ENCODE measurements at regions not wholly inside any gene's neighbourhood (a gene's known extent, or its start where the extent isn't known, plus 50 kb on each side); places are given as distances from the start of the nearest gene placed in this dataset.
"Not testable (repeated sequence)": the region's sequence is repeated elsewhere in the genome, so short reads cannot be mapped to it uniquely, and the experiment has no call there.

GRCh38 chr5:90221951-90222350 lies 187.6 kb downstream of the CETN3 start:
- intact Hi-C loops (cut with micrococcal nuclease), result loop anchor here (1.0 kb wide), 1 partner anchor 43 kb away; no protein-coding TSS in a partner anchor
- no peak overlapping the region for H3K9ac ChIP-seq (ENCODE audit: low read length)
- DNase-seq (peak; percentile 96), ATAC-seq (peak; percentile 99)
- H3K79me2 ChIP-seq (ENCODE audit: low read length), result no peaks in the 10 kb centered on the region
- no peaks in the 10 kb centered on the region for H3K36me3 ChIP-seq (ENCODE audit: low read depth, low read length)
- no TSS peak for BruUV-seq (replicated peaks)
- H2AFZ ChIP-seq (ENCODE audit: low read length), result no peak overlapping the region
- H3K4me1 ChIP-seq (ENCODE audit: insufficient read depth, low read length), result peaks cover 27% of the 10 kb centered on the region
- no peaks in the 10 kb centered on the region for H3F3A ChIP-seq (ENCODE audit: low read length, unreplicated experiment)
- H3K27ac ChIP-seq (ENCODE audit: low read length), result peak overlapping the region; percentile 70
- H4K20me1 ChIP-seq (ENCODE audit: low read length), result no peaks in the 10 kb centered on the region
- peak overlapping the region; percentile 56 for H3K4me2 ChIP-seq (ENCODE audit: low read length)
- no peaks in the 10 kb centered on the region for H3K27me3 ChIP-seq (ENCODE audit: low read length)
- ChIA-PET POLR2A (ENCODE audit: unreplicated experiment) (no interaction called here), CTCF (no interaction called here)
- H3K9me3 ChIP-seq (ENCODE audit: low read length), result no peaks in the 10 kb centered on the region
- no peaks in the 10 kb centered on the region for H3K9me2 ChIP-seq (replicated peaks; ENCODE audit: low read length)
- no peak for TF ChIP-seq EZH2 (IDR thresholded peaks at IDR 0.05; ENCODE audit: low read length, unreplicated experiment)
- TF ChIP-seq EZH2phosphoT487 (IDR thresholded peaks at IDR 0.05; ENCODE audit: borderline replicate concordance, low read length), result no peak
- TF ChIP-seq CTCF (conservative IDR thresholded peaks at IDR 0.05; ENCODE audit: low read depth, low read length), result no peak
- H3K4me3 ChIP-seq (ENCODE audit: low read length), result no peak overlapping the region

- Histone ChIP-seq H3K9me2 (replicated peaks; ENCODE audit: low read length) (no peaks in the 10 kb centered on the region), H3K27me3 (ENCODE audit: low read length) (no peaks in the 10 kb centered on the region), H3K36me3 (ENCODE audit: low read depth, low read length) (no peaks in the 10 kb centered on the region), H3K27ac (ENCODE audit: low read length) (no peak overlapping the region), H3K4me1 (ENCODE audit: insufficient read depth, low read length) (peaks cover 27% of the 10 kb centered on the region), H3K9me3 (ENCODE audit: low read length) (no peaks in the 10 kb centered on the region), H3K79me2 (ENCODE audit: low read length) (no peaks in the 10 kb centered on the region), H3K4me3 (ENCODE audit: low read length) (no peak overlapping the region), H3K4me2 (ENCODE audit: low read length) (no peak overlapping the region), H2AFZ (ENCODE audit: low read length) (no peak overlapping the region), H3F3A (ENCODE audit: low read length, unreplicated experiment) (no peaks in the 10 kb centered on the region), H3K9ac (ENCODE audit: low read length) (no peak overlapping the region), H4K20me1 (ENCODE audit: low read length) (no peaks in the 10 kb centered on the region)
- no peak for TF ChIP-seq CTCF (conservative IDR thresholded peaks at IDR 0.05; ENCODE audit: low read depth, low read length)
- TF ChIP-seq EZH2phosphoT487 (IDR thresholded peaks at IDR 0.05; ENCODE audit: borderline replicate concordance, low read length), result no peak
- TF ChIP-seq EZH2 (IDR thresholded peaks at IDR 0.05; ENCODE audit: low read length, unreplicated experiment), result no peak
- DNase-seq, result no peak
- BruUV-seq (replicated peaks), result no TSS peak
- ATAC-seq, result no peak
- POLR2A ChIA-PET (ENCODE audit: unreplicated experiment), result no interaction called here
- CTCF ChIA-PET, result no interaction called here
- intact Hi-C loops (cut with micrococcal nuclease), result no loop called here
Observed at GRCh38 chr5:90220554-90220953, 189.0 kb downstream of the CETN3 start.

- Histone ChIP-seq H3F3A (ENCODE audit: low read length, unreplicated experiment) (no peaks in the 10 kb centered on the region), H3K9me2 (replicated peaks; ENCODE audit: low read length) (no peaks in the 10 kb centered on the region), H4K20me1 (ENCODE audit: low read length) (no peaks in the 10 kb centered on the region), H3K79me2 (ENCODE audit: low read length) (no peaks in the 10 kb centered on the region), H3K9ac (ENCODE audit: low read length) (no peak overlapping the region), H3K4me3 (ENCODE audit: low read length) (no peak overlapping the region), H3K4me2 (ENCODE audit: low read length) (no peak overlapping the region), H3K4me1 (ENCODE audit: insufficient read depth, low read length) (no peaks in the 10 kb centered on the region), H3K27me3 (ENCODE audit: low read length) (no peaks in the 10 kb centered on the region), H3K36me3 (ENCODE audit: low read depth, low read length) (no peaks in the 10 kb centered on the region), H2AFZ (ENCODE audit: low read length) (no peak overlapping the region), H3K9me3 (ENCODE audit: low read length) (no peaks in the 10 kb centered on the region), H3K27ac (ENCODE audit: low read length) (no peak overlapping the region)
- ATAC-seq (no peak), DNase-seq (no peak)
- TF ChIP-seq EZH2phosphoT487 (IDR thresholded peaks at IDR 0.05; ENCODE audit: borderline replicate concordance, low read length), result no peak
- POLR2A ChIA-PET (ENCODE audit: unreplicated experiment), result no interaction called here
- intact Hi-C loops (cut with micrococcal nuclease), result no loop called here
- no TSS peak for BruUV-seq (replicated peaks)
- CTCF ChIA-PET, result no interaction called here
Observed at GRCh38 chr5:90214991-90215390, 194.6 kb downstream of the CETN3 start.

GRCh38 chr5:90208323-90208722 lies 201.2 kb downstream of the CETN3 start:
- intact Hi-C loops (cut with micrococcal nuclease); H3F3A ChIP-seq (ENCODE audit: low read length, unreplicated experiment); H2AFZ ChIP-seq (ENCODE audit: low read length); H3K79me2 ChIP-seq (ENCODE audit: low read length); CTCF ChIA-PET; H3K36me3 ChIP-seq (ENCODE audit: low read depth, low read length); ATAC-seq; H3K9me2 ChIP-seq (replicated peaks; ENCODE audit: low read length); H3K27me3 ChIP-seq (ENCODE audit: low read length); POLR2A ChIA-PET (ENCODE audit: unreplicated experiment); H3K4me1 ChIP-seq (ENCODE audit: insufficient read depth, low read length); H3K9ac ChIP-seq (ENCODE audit: low read length); H3K4me2 ChIP-seq (ENCODE audit: low read length); DNase-seq; H4K20me1 ChIP-seq (ENCODE audit: low read length); BruUV-seq (replicated peaks); H3K27ac ChIP-seq (ENCODE audit: low read length); H3K4me3 ChIP-seq (ENCODE audit: low read length); H3K9me3 ChIP-seq (ENCODE audit: low read length): not testable (repeated sequence)

Measured in PC-3 (cell line).